K562 (cell line): ENCODE measurements at regions not wholly inside any gene's neighbourhood (a gene's known extent, or its start where the extent isn't known, plus 50 kb on each side); places are given as distances from the start of the nearest gene placed in this dataset.

Source experiments
- ATAC-seq: fragments of 200-7000 bp; cut with Tn5 transposase; 3 replicates; pipeline ENCODE4 v1.9.1; 2020; ENCODE audit warnings: moderate library complexity
- BruUV-seq: library from RNA; stranded (reverse); fragments of 400-500 nt; replicated peaks from 2 replicates; lab custom pipeline; 2021; lab: Mats Ljungman, UMichigan
- CTCF ChIA-PET: fragments of 300-600 bp; formaldehyde crosslinking; extraction: SDS; loops from one replicate; lab custom pipeline; 2021; ENCODE audit warnings: low intra/inter-chr PET ratio; lab: Yijun Ruan, JAX
- POLR2A ChIA-PET: fragments of 300-600, 350-650 bp; sonication (Branson Sonifier 250); formaldehyde crosslinking; extraction: SDS; loops from one replicate; lab custom pipeline; 2021; ENCODE audit warnings: antibody characterized with exemption, inconsistent platforms; lab: Yijun Ruan, JAX
- DNase-seq, 4 experiments: peaks; one replicate each; pipeline versions ENCODE4 v3.0.0 to v3.0.0-alpha.2; 2011 to 2018; ENCODE audit warnings: low spot score in 3 of 4, mixed read lengths in 3 of 4; ENCODE audit errors: extremely low read depth in 1 of 4
- FAIRE-seq: peaks from 2 replicates; lab custom pipeline; 2011; peaks lifted over from hg19 to GRCh38; lab: Jason Lieb, UNC
- H2AFZ ChIP-seq: 2 replicates; pipeline ENCODE4 v1.6.0; 2011; ENCODE audit warnings: low read depth, low read length, control low read depth, inconsistent platforms
- H3K27ac ChIP-seq: fragments of 200-600 bp; 3 replicates; pipeline ENCODE4 v1.8.0; 2011; ENCODE audit warnings: low read depth, mild to moderate bottlenecking, control low read depth, inconsistent platforms, low read length, moderate library complexity, mixed read lengths; ENCODE audit errors: extremely low read depth
- H3K27me3 ChIP-seq, 2 experiments: fragments of 300-600 bp in 1 of 2; 2 replicates in 1 of 2; 3 replicates in 1 of 2; pipeline versions ENCODE4 v1.6.0 to v1.8.0; 2011; ENCODE audit warnings: inconsistent platforms in 2 of 2, low read length in 2 of 2, mild to moderate bottlenecking in 1 of 2, mixed read lengths in 1 of 2, moderate library complexity in 1 of 2; ENCODE audit not compliant: control insufficient read depth in 2 of 2, insufficient read depth in 2 of 2
- H3K36me3 ChIP-seq: fragments of 300-600 bp; 3 replicates; pipeline ENCODE4 v1.8.0; 2011; ENCODE audit warnings: mild to moderate bottlenecking, low read length, inconsistent platforms; ENCODE audit not compliant: control insufficient read depth, insufficient read depth
- H3K4me1 ChIP-seq, 2 experiments: fragments of 200-600 bp in 1 of 2; replicated peaks in 1 of 2; 2 replicates in 1 of 2; 3 replicates in 1 of 2; pipeline versions ENCODE4 v1.5.1 to v1.8.0; 2011; ENCODE audit warnings: inconsistent platforms in 2 of 2, low read length in 2 of 2, mild to moderate bottlenecking in 1 of 2, mixed read lengths in 1 of 2, moderate library complexity in 1 of 2; ENCODE audit not compliant: control insufficient read depth in 2 of 2, insufficient read depth in 2 of 2
- H3K4me2 ChIP-seq: 2 replicates; pipeline ENCODE4 v1.6.1; 2011; ENCODE audit warnings: low read length, control low read depth, inconsistent platforms, mixed read lengths; ENCODE audit not compliant: insufficient read depth
- H3K4me3 ChIP-seq: fragments of 200-600 bp; sonication (generic), shearing (Covaris generic); 2 replicates; pipeline ENCODE4 v1.5.1; 2016; ENCODE audit warnings: control low read depth, inconsistent platforms
- H3K79me2 ChIP-seq: fragments of 200-600 bp; 3 replicates; pipeline ENCODE4 v1.8.0; 2011; ENCODE audit warnings: low read length, inconsistent platforms; ENCODE audit not compliant: control insufficient read depth, insufficient read depth
- H3K9ac ChIP-seq, 2 experiments: 2 replicates each; pipeline versions ENCODE4 v1.6.0 to v1.6.1; 2011; ENCODE audit warnings: low read depth in 2 of 2, low read length in 2 of 2, control low read depth in 1 of 2, inconsistent platforms in 1 of 2, mild to moderate bottlenecking in 1 of 2, mixed read lengths in 1 of 2; ENCODE audit not compliant: insufficient read depth in 1 of 2
- H3K9me1 ChIP-seq: one replicate; pipeline ENCODE4 v1.6.0; 2011; ENCODE audit warnings: inconsistent platforms, mild to moderate bottlenecking, low read length, moderate library complexity; ENCODE audit not compliant: control insufficient read depth, insufficient read depth
- H3K9me3 ChIP-seq: replicated peaks from 2 replicates; pipeline ENCODE4 v1.5.1; 2011; ENCODE audit warnings: low read depth, low read length, inconsistent platforms; ENCODE audit not compliant: control insufficient read depth, insufficient read depth
- H4K20me1 ChIP-seq: replicated peaks from 2 replicates; pipeline ENCODE4 v1.6.1; 2011; ENCODE audit warnings: low read length, inconsistent platforms, mixed read lengths; ENCODE audit not compliant: control insufficient read depth, insufficient read depth
- HMG20A ChIP-seq: fragments of 450-650 bp; formaldehyde crosslinking; conservative IDR thresholded peaks from 2 replicates; pipeline ENCODE4 v1.4.0; 2020; ENCODE audit warnings: mild to moderate bottlenecking, mixed read lengths
- HNRNPLL ChIP-seq: fragments of 200-400 bp; formaldehyde crosslinking; IDR thresholded peaks from 2 replicates; pipeline ENCODE4 v1.6.1; 2017; ENCODE audit warnings: low read length, low read depth, mild to moderate bottlenecking; ENCODE audit not compliant: poor library complexity, severe bottlenecking
- MAFG ChIP-seq: fragments of 450-650 bp; conservative IDR thresholded peaks from 2 replicates; pipeline ENCODE4 v1.6.1; 2016; ENCODE audit warnings: missing genetic modification characterization, missing compliant biosample characterization
- NR4A1 ChIP-seq, 2 experiments: fragments of 250-450 bp in 1 of 2; fragments of 450-650 bp in 1 of 2; sonication (Bioruptor Pico) in 1 of 2; IDR thresholded peaks; 2 replicates each; pipeline versions ENCODE4 v1.4.0 to v1.6.1; 2016 to 2020; ENCODE audit warnings: mild to moderate bottlenecking in 2 of 2, missing compliant biosample characterization in 1 of 2, missing genetic modification characterization in 1 of 2, moderate library complexity in 1 of 2
- PTRF ChIP-seq: fragments of 450-650 bp; IDR thresholded peaks from 2 replicates; pipeline ENCODE4 v1.6.1; 2016; ENCODE audit warnings: mild to moderate bottlenecking, missing genetic modification characterization, missing compliant biosample characterization
- ZBTB8A ChIP-seq: fragments of 450-650 bp; IDR thresholded peaks from 2 replicates; pipeline ENCODE4 v1.6.1; 2018; ENCODE audit warnings: mild to moderate bottlenecking, moderate library complexity; ENCODE audit not compliant: partially characterized antibody
- ZNF282 ChIP-seq: sonication (generic); formaldehyde crosslinking; IDR thresholded peaks from 2 replicates; pipeline ENCODE4 v1.8.1; 2023; ENCODE audit warnings: missing genetic modification reagents
- WGBS: fragments of 100-300 bp; shearing (Covaris generic); methylation state at CpG from one replicate; pipeline ENCODE4 v1.1.6; 2016; ENCODE audit warnings: low coverage, mixed read lengths; ENCODE audit not compliant: insufficient coverage; ENCODE audit errors: missing lambda C conversion rate; 5-methylcytosine and 5-hydroxymethylcytosine counted together
- in situ Hi-C: fragments of 300-500 bp; cut with MboI; formaldehyde crosslinking; loops from 4 replicates; pipeline ENCODE4 v1.15.0; 2018; ENCODE audit warnings: inconsistent platforms, mixed read lengths
- intact Hi-C: fragments of 100-400 bp; cut with micrococcal nuclease; formaldehyde crosslinking; loops from 2 replicates; pipeline ENCODE4 v1.14.2; 2022
- TF ChIP-seq, protein P1 (sequence below): fragments of 450-650 bp; formaldehyde crosslinking; IDR thresholded peaks from 2 replicates; pipeline ENCODE4 v1.4.0; 2022; ENCODE audit warnings: mild to moderate bottlenecking, moderate library complexity
- TF ChIP-seq, protein P2 (sequence below): fragments of 450-650 bp; formaldehyde crosslinking; IDR thresholded peaks from 2 replicates; pipeline ENCODE4 v1.4.0; 2020; ENCODE audit warnings: mild to moderate bottlenecking
- TF ChIP-seq, protein P3 (sequence below): fragments of 450-650 bp; formaldehyde crosslinking; IDR thresholded peaks from 2 replicates; pipeline ENCODE4 v1.4.0; 2020; ENCODE audit warnings: mild to moderate bottlenecking, moderate library complexity
- TF ChIP-seq, protein P4 (sequence below): sonication (generic); formaldehyde crosslinking; IDR thresholded peaks from 2 replicates; pipeline ENCODE4 v1.8.1; 2022; ENCODE audit warnings: missing genetic modification reagents

DNA sequence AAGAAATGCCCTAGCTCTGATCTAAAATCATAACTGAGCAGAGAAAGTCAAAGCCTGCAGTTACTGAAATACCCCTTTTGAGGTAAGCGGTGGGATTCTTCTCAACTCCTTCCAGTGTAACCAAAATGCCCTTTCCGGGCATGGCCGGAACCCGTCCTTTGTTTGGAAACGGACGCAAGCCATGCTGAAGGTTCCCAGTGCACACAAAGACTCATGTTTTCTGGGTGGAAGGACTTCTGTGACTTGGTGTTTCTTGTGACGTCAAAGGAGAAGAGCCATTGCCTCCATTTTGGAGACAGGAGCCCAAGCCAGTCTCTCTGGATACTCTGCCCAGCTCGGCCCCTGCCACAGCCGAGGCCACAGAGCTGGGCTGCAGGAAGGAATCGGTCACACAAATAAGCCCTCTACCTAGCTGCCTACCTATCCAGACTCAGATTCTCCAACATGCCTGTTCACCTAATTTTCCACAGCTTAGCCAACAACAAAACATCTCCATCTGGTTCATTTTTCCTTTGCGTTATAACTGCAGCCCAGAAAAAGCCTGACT, 182.8 kb downstream of the TBXT start:
- Histone ChIP-seq H3K9me3 (no peaks in the 10 kb centered on the region), H3K4me1 (no peaks in the 10 kb centered on the region), H3K27me3 (peaks cover 4 to 12% of the 10 kb centered on the region in 2 experiments; a peak in 3 of 5 replicates), H3K27ac (no peak overlapping the region), H3K9me1 (no peaks in the 10 kb centered on the region), H3K4me2 (no peak overlapping the region), H3K36me3 (no peaks in the 10 kb centered on the region), H3K79me2 (no peaks in the 10 kb centered on the region), H3K9ac (no peak overlapping the region), H4K20me1 (peaks cover 3% of the 10 kb centered on the region), H3K4me3 (no peak overlapping the region), H2AFZ (no peak overlapping the region)
- intact Hi-C loops: no loop called here
- in situ Hi-C loops: no loop called here
- BruUV-seq: no TSS peak
- no peak for ATAC-seq
- no peak for DNase-seq
- POLR2A ChIA-PET: no interaction called here
- under 1% methylated on average over 11 of the region's 11 CpGs for WGBS
- no peak for FAIRE-seq
- CTCF ChIA-PET: no interaction called here
- no peak for TF ChIP-seq HNRNPLL
- no peak for TF ChIP-seq HMG20A (CRISPR knock-in tag)
- TF ChIP-seq PTRF (tag): no peak
- TF ChIP-seq, protein P1, sequence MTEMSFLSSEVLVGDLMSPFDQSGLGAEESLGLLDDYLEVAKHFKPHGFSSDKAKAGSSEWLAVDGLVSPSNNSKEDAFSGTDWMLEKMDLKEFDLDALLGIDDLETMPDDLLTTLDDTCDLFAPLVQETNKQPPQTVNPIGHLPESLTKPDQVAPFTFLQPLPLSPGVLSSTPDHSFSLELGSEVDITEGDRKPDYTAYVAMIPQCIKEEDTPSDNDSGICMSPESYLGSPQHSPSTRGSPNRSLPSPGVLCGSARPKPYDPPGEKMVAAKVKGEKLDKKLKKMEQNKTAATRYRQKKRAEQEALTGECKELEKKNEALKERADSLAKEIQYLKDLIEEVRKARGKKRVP: no peak
- TF ChIP-seq, protein P2, sequence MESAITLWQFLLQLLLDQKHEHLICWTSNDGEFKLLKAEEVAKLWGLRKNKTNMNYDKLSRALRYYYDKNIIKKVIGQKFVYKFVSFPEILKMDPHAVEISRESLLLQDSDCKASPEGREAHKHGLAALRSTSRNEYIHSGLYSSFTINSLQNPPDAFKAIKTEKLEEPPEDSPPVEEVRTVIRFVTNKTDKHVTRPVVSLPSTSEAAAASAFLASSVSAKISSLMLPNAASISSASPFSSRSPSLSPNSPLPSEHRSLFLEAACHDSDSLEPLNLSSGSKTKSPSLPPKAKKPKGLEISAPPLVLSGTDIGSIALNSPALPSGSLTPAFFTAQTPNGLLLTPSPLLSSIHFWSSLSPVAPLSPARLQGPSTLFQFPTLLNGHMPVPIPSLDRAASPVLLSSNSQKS (CRISPR knock-in tag): no peak
- TF ChIP-seq NR4A1 (CRISPR knock-in tag; IDR thresholded peaks at IDR 0.05): no peak
- no peak for TF ChIP-seq NR4A1 (tag; IDR thresholded peaks at IDR 0.05)
- TF ChIP-seq, protein P3, sequence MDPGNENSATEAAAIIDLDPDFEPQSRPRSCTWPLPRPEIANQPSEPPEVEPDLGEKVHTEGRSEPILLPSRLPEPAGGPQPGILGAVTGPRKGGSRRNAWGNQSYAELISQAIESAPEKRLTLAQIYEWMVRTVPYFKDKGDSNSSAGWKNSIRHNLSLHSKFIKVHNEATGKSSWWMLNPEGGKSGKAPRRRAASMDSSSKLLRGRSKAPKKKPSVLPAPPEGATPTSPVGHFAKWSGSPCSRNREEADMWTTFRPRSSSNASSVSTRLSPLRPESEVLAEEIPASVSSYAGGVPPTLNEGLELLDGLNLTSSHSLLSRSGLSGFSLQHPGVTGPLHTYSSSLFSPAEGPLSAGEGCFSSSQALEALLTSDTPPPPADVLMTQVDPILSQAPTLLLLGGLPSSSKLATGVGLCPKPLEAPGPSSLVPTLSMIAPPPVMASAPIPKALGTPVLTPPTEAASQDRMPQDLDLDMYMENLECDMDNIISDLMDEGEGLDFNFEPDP (CRISPR knock-in tag): no peak
- TF ChIP-seq, protein P4, sequence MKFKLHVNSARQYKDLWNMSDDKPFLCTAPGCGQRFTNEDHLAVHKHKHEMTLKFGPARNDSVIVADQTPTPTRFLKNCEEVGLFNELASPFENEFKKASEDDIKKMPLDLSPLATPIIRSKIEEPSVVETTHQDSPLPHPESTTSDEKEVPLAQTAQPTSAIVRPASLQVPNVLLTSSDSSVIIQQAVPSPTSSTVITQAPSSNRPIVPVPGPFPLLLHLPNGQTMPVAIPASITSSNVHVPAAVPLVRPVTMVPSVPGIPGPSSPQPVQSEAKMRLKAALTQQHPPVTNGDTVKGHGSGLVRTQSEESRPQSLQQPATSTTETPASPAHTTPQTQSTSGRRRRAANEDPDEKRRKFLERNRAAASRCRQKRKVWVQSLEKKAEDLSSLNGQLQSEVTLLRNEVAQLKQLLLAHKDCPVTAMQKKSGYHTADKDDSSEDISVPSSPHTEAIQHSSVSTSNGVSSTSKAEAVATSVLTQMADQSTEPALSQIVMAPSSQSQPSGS (CRISPR knock-in tag): no peak
- no peak for TF ChIP-seq ZNF282 (CRISPR knock-in tag)
- no peak for TF ChIP-seq ZBTB8A
- no peak for TF ChIP-seq MAFG (tag)
